ENCODE measurements at regions not wholly inside any gene's neighbourhood (a gene's known extent, or its start where the extent isn't known, plus 50 kb on each side); places are given as distances from the start of the nearest gene placed in this dataset.

GRCh38 chr18:56488739-56489138 lies 149.7 kb downstream of the TXNL1 start:
- Histone ChIP-seq H3K4me1 (replicated peaks in 1 of 4; ENCODE audit: control insufficient read depth in 3 of 4, insufficient read depth in 4 of 4, low read length in 3 of 4) (no peaks in the 10 kb centered on the region), H2BK20ac (ENCODE audit: low read length) (no peak overlapping the region), H3K27ac (ENCODE audit: low read depth, low read length) (no peak overlapping the region), H3K14ac (ENCODE audit: insufficient read length) (no peak overlapping the region), H3K9ac (replicated peaks in 1 of 4; ENCODE audit: extremely low read depth in 1 of 4, low read depth in 3 of 4, low read length in 3 of 4) (no peak overlapping the region), H2AFZ (ENCODE audit: low read length) (no peak overlapping the region), H2BK15ac (ENCODE audit: low read length) (no peak overlapping the region), H4K91ac (replicated peaks; ENCODE audit: insufficient read length, low read length) (no peak overlapping the region), H3K56ac (replicated peaks; ENCODE audit: insufficient read length, low read depth, low read length) (no peak overlapping the region), H3K4me2 (ENCODE audit: insufficient read depth in 1 of 2, low read depth in 2 of 2, low read length in 2 of 2) (no peak overlapping the region), H3K23me2 (ENCODE audit: low read depth, low read length) (no peaks in the 10 kb centered on the region), H3K79me2 (ENCODE audit: control insufficient read depth in 1 of 2, insufficient read depth in 2 of 2, low read length in 2 of 2) (no peaks in the 10 kb centered on the region), H2BK120ac (replicated peaks; ENCODE audit: low read depth, low read length) (no peak overlapping the region), H4K5ac (ENCODE audit: insufficient read length, low read depth, low read length) (no peak overlapping the region), H2BK5ac (ENCODE audit: low read depth, low read length) (no peak overlapping the region), H3K18ac (ENCODE audit: extremely low read depth, low read length) (no peak overlapping the region), H2AK5ac (ENCODE audit: low read depth, low read length) (no peak overlapping the region), H3K36me3 (ENCODE audit: control insufficient read depth in 2 of 4, insufficient read depth in 4 of 4, low read length in 3 of 4) (no peaks in the 10 kb centered on the region), H4K20me1 (replicated peaks in 1 of 2; ENCODE audit: control insufficient read depth in 1 of 2, insufficient read depth in 2 of 2, low read length in 2 of 2) (no peaks in the 10 kb centered on the region), H3K9me3 (ENCODE audit: insufficient read depth in 2 of 2, low read depth in 1 of 2, low read length in 1 of 2) (no peaks in the 10 kb centered on the region; a peak in 1 of 4 replicates), H3K23ac (ENCODE audit: insufficient read length) (no peak overlapping the region), H2BK12ac (ENCODE audit: low read depth, low read length) (no peak overlapping the region), H3K27me3 (replicated peaks in 1 of 4; ENCODE audit: control insufficient read depth in 3 of 4, extremely low read depth in 1 of 4, insufficient read depth in 3 of 4, low read length in 3 of 4) (no peaks in the 10 kb centered on the region), H3K79me1 (ENCODE audit: low read depth, low read length) (no peaks in the 10 kb centered on the region), H4K8ac (ENCODE audit: extremely low read depth, insufficient read depth, low read length) (no peak overlapping the region), H3K4ac (replicated peaks; ENCODE audit: insufficient read length, low read depth, low read length) (no peak overlapping the region), H3K4me3 (ENCODE audit: extremely low read depth in 1 of 4, insufficient read depth in 2 of 4, low read depth in 3 of 4, low read length in 4 of 4) (no peak overlapping the region)
- WGBS, 2 experiments (ENCODE audit: extremely low coverage in 1 of 2, insufficient coverage in 1 of 2, insufficient read length in 1 of 2, insufficient replicate concordance in 2 of 2, low coverage in 1 of 2, low lambda C conversion rate in 2 of 2, missing lambda C conversion rate in 1 of 2) = 94% methylated on average over 7 of the region's 7 CpGs; no CpG with 5 or more reads in 1 of the 2 experiments
- DNase-seq (ENCODE audit: low read depth in 1 of 2, low spot score in 2 of 2) (no peak), FAIRE-seq (no peak)
- CTCF ChIA-PET (ENCODE audit: partially characterized antibody) = interaction anchor here (1.0 kb wide), 1 partner anchor 12 kb away, joined by 3 read pairs; no protein-coding TSS in a partner anchor
- POLR2A ChIA-PET (ENCODE audit: partially characterized antibody) = no interaction called here
- TF ChIP-seq KDM1A (IDR thresholded peaks at IDR 0.05; ENCODE audit: borderline replicate concordance, low read length) = no peak
- no peak for TF ChIP-seq BRCA1 (IDR thresholded peaks at IDR 0.05; ENCODE audit: low read depth, low read length)
- no peak for TF ChIP-seq RBBP5 (IDR thresholded peaks at IDR 0.05; ENCODE audit: borderline replicate concordance, low read depth, low read length)

Data from H1 (cell line).